H9 (cell line): ENCODE measurements at regions not wholly inside any gene's neighbourhood (a gene's known extent, or its start where the extent isn't known, plus 50 kb on each side); places are given as distances from the start of the nearest gene placed in this dataset.

Experiments used
- DNase-seq: peaks from one replicate; pipeline ENCODE4 v3.0.0-alpha.2; 2017
- H2AFZ ChIP-seq: one replicate; pipeline ENCODE4 v1.6.1; 2013; ENCODE audit warnings: mild to moderate bottlenecking, low read length, control low read depth, moderate library complexity
- H2AK5ac ChIP-seq: 2 replicates; pipeline ENCODE4 v1.6.1; 2013; ENCODE audit warnings: low read length, control low read depth, mixed read lengths; ENCODE audit not compliant: insufficient read length
- H2BK120ac ChIP-seq: one replicate; pipeline ENCODE4 v1.6.1; 2013; ENCODE audit warnings: low read depth, mild to moderate bottlenecking, low read length, control low read depth, inconsistent platforms; ENCODE audit not compliant: poor library complexity, severe bottlenecking
- H2BK12ac ChIP-seq: 2 replicates; pipeline ENCODE4 v1.6.1; 2013; ENCODE audit warnings: low read length, control low read depth, mixed read lengths, low read depth; ENCODE audit not compliant: insufficient read length
- H2BK15ac ChIP-seq: 2 replicates; pipeline ENCODE4 v1.6.1; 2013; ENCODE audit warnings: low read depth, low read length, control low read depth
- H2BK20ac ChIP-seq: one replicate; pipeline ENCODE4 v1.6.1; 2013; ENCODE audit warnings: low read depth, mild to moderate bottlenecking, low read length, control low read depth, inconsistent platforms; ENCODE audit not compliant: poor library complexity, severe bottlenecking
- H2BK5ac ChIP-seq: 2 replicates; pipeline ENCODE4 v1.6.1; 2013; ENCODE audit warnings: low read length, control low read depth, mixed read lengths; ENCODE audit not compliant: insufficient read length
- H3K14ac ChIP-seq: 2 replicates; pipeline ENCODE4 v1.6.1; 2013; ENCODE audit warnings: low read length, control low read depth; ENCODE audit not compliant: insufficient read depth
- H3K18ac ChIP-seq: 2 replicates; pipeline ENCODE4 v1.6.1; 2013; ENCODE audit warnings: low read depth, mild to moderate bottlenecking, mixed read lengths, low read length, control low read depth; ENCODE audit not compliant: insufficient read length
- H3K23ac ChIP-seq: 2 replicates; pipeline ENCODE4 v1.6.1; 2013; ENCODE audit warnings: low read length, control low read depth, mixed read lengths, low read depth; ENCODE audit not compliant: insufficient read length
- H3K23me2 ChIP-seq: 2 replicates; pipeline ENCODE4 v1.6.1; 2013; ENCODE audit warnings: low read depth, mild to moderate bottlenecking, mixed read lengths, low read length, control low read depth; ENCODE audit not compliant: insufficient read length, poor library complexity, severe bottlenecking
- H3K27ac ChIP-seq: 2 replicates; pipeline ENCODE4 v1.5.1; 2013; ENCODE audit warnings: low read length, control low read depth, mixed read lengths, low read depth; ENCODE audit not compliant: insufficient read length
- H3K27me3 ChIP-seq: 2 replicates; pipeline ENCODE4 v1.6.1; 2013; ENCODE audit warnings: low read length, control low read depth, inconsistent platforms; ENCODE audit not compliant: insufficient read depth
- H3K4ac ChIP-seq: 2 replicates; pipeline ENCODE4 v1.6.1; 2013; ENCODE audit warnings: low read depth, mild to moderate bottlenecking, control low read depth, inconsistent platforms, low read length, moderate library complexity
- H3K4me1 ChIP-seq: 2 replicates; pipeline ENCODE4 v1.6.1; 2013; ENCODE audit warnings: low read length, control low read depth, inconsistent platforms; ENCODE audit not compliant: insufficient read depth
- H3K4me2 ChIP-seq: 2 replicates; pipeline ENCODE4 v1.6.1; 2013; ENCODE audit warnings: low read length, control low read depth, mixed read lengths; ENCODE audit not compliant: insufficient read length, insufficient read depth
- H3K56ac ChIP-seq: 2 replicates; pipeline ENCODE4 v1.6.1; 2013; ENCODE audit warnings: low read depth, mild to moderate bottlenecking, mixed read lengths, low read length, control low read depth; ENCODE audit not compliant: insufficient read length
- H3K79me1 ChIP-seq: 2 replicates; pipeline ENCODE4 v1.6.1; 2013; ENCODE audit warnings: low read depth, mild to moderate bottlenecking, moderate library complexity, low read length, control low read depth, inconsistent platforms; ENCODE audit not compliant: insufficient read depth, poor library complexity, severe bottlenecking
- H3K79me2 ChIP-seq: 2 replicates; pipeline ENCODE4 v1.6.1; 2013; ENCODE audit warnings: low read length, control low read depth, inconsistent platforms; ENCODE audit not compliant: insufficient read depth
- H3K9ac ChIP-seq: 2 replicates; pipeline ENCODE4 v1.6.1; 2013; ENCODE audit warnings: low read length, control low read depth, mixed read lengths; ENCODE audit not compliant: insufficient read length; ENCODE audit errors: extremely low read depth
- H3K9me3 ChIP-seq: one replicate; pipeline ENCODE4 v1.6.1; 2013; ENCODE audit warnings: low read depth, low read length, inconsistent platforms; ENCODE audit not compliant: control insufficient read depth
- H3T11ph ChIP-seq: one replicate; pipeline ENCODE4 v1.6.1; 2013; ENCODE audit warnings: mild to moderate bottlenecking, low read length, control low read depth, inconsistent platforms
- H4K20me1 ChIP-seq: one replicate; pipeline ENCODE4 v1.6.1; 2013; ENCODE audit not compliant: control insufficient read depth, insufficient read length, insufficient read depth
- H4K5ac ChIP-seq: 2 replicates; pipeline ENCODE4 v1.6.1; 2013; ENCODE audit warnings: low read depth, mild to moderate bottlenecking, mixed read lengths, low read length, control low read depth; ENCODE audit not compliant: insufficient read length
- H4K8ac ChIP-seq: replicated peaks from 2 replicates; pipeline ENCODE4 v1.6.1; 2013; ENCODE audit warnings: low read length, control low read depth, mixed read lengths, low read depth; ENCODE audit not compliant: insufficient read length
- H4K91ac ChIP-seq: 2 replicates; pipeline ENCODE4 v1.6.1; 2013; ENCODE audit warnings: low read depth, mild to moderate bottlenecking, moderate library complexity, mixed read lengths, low read length, control low read depth; ENCODE audit not compliant: insufficient read length
- H3K27ac Mint-ChIP-seq, 3 experiments: 2 replicates in 2 of 3; 3 replicates in 1 of 3; pipeline ENCODE4 v1.8.0; 2020 to 2021; ENCODE audit warnings: mixed read lengths in 3 of 3, mild to moderate bottlenecking in 1 of 3, moderate library complexity in 1 of 3
- H3K27me3 Mint-ChIP-seq: 2 replicates; pipeline ENCODE4 v1.8.0; 2021; ENCODE audit warnings: low read depth, mild to moderate bottlenecking, moderate library complexity, mixed read lengths
- H3K36me3 Mint-ChIP-seq, 3 experiments: 2 replicates in 2 of 3; 3 replicates in 1 of 3; pipeline ENCODE4 v1.8.0; 2020 to 2021; ENCODE audit warnings: low read depth in 3 of 3, mixed read lengths in 3 of 3; ENCODE audit not compliant: insufficient read depth in 1 of 3
- H3K4me1 Mint-ChIP-seq, 2 experiments: 2 replicates each; pipeline ENCODE4 v1.8.0; 2020; ENCODE audit warnings: mixed read lengths in 2 of 2
- H3K4me3 Mint-ChIP-seq, 2 experiments: 2 replicates in 1 of 2; 3 replicates in 1 of 2; pipeline ENCODE4 v1.8.0; 2020 to 2021; ENCODE audit warnings: mild to moderate bottlenecking in 2 of 2, mixed read lengths in 2 of 2, moderate library complexity in 1 of 2
- H3K9me3 Mint-ChIP-seq, 2 experiments: 2 replicates in 1 of 2; 3 replicates in 1 of 2; pipeline ENCODE4 v1.8.0; 2020; ENCODE audit warnings: mild to moderate bottlenecking in 2 of 2, mixed read lengths in 2 of 2, moderate library complexity in 1 of 2
- WGBS: extraction: QIAGEN DNeasy Blood & Tissue Kit; methylation state at CpG from one replicate; pipeline ENCODE4 v1.1.7; 2013; ENCODE audit warnings: missing lambda C conversion rate, low lambda C conversion rate, mixed read lengths; ENCODE audit not compliant: insufficient read length; ENCODE audit errors: extremely low coverage; 5-methylcytosine and 5-hydroxymethylcytosine counted together
- TF ChIP-seq, protein P1 (sequence below): fragments of 200-600 bp; sonication (generic); conservative IDR thresholded peaks from 3 replicates; pipeline ENCODE4 v1.8.0; 2021; ENCODE audit warnings: antibody characterized with exemption, mild to moderate bottlenecking

DNA sequence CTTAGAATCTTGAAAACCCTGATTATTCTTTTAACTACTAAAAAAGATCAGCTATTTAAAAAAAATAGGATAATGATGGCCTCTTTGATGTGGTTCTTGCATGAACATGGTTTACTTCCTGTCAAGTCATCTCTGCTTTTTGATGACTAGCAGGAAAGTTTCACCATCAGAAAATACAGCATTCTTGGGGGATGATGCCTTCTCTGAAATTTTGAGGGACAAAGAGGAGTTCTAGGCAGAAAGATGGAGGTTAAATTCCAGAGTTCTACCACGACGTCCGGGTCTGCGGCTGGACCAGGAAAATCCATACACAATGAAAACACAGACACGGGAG, 130.4 kb downstream of the OLIG3 start:
- H3K18ac ChIP-seq: no peak overlapping the region
- WGBS: no CpG with 5 or more reads among the region's 5 CpGs
- no peak for DNase-seq
- no peaks in the 10 kb centered on the region for H3K4me1 ChIP-seq
- H3K36me3 Mint-ChIP-seq: no peaks in the 10 kb centered on the region
- H2BK5ac ChIP-seq: no peak overlapping the region
- no peak overlapping the region for H2BK12ac ChIP-seq
- no peak overlapping the region for H3K56ac ChIP-seq
- H2AFZ ChIP-seq: no peak overlapping the region
- no peak overlapping the region for H4K8ac ChIP-seq
- no peak overlapping the region for H3K23ac ChIP-seq
- H3K4ac ChIP-seq: no peak overlapping the region
- no peak overlapping the region for H2AK5ac ChIP-seq
- H3K27me3 ChIP-seq: no peaks in the 10 kb centered on the region
- H3K14ac ChIP-seq: no peak overlapping the region
- H4K5ac ChIP-seq: no peak overlapping the region
- H2BK120ac ChIP-seq: no peak overlapping the region
- no peaks in the 10 kb centered on the region for H3K79me1 ChIP-seq
- no peaks in the 10 kb centered on the region for H3K9me3 Mint-ChIP-seq
- TF ChIP-seq, protein P1, sequence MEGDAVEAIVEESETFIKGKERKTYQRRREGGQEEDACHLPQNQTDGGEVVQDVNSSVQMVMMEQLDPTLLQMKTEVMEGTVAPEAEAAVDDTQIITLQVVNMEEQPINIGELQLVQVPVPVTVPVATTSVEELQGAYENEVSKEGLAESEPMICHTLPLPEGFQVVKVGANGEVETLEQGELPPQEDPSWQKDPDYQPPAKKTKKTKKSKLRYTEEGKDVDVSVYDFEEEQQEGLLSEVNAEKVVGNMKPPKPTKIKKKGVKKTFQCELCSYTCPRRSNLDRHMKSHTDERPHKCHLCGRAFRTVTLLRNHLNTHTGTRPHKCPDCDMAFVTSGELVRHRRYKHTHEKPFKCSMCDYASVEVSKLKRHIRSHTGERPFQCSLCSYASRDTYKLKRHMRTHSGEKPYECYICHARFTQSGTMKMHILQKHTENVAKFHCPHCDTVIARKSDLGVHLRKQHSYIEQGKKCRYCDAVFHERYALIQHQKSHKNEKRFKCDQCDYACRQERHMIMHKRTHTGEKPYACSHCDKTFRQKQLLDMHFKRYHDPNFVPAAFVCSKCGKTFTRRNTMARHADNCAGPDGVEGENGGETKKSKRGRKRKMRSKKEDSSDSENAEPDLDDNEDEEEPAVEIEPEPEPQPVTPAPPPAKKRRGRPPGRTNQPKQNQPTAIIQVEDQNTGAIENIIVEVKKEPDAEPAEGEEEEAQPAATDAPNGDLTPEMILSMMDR: no peak
- no peak overlapping the region for H3K4me2 ChIP-seq
- H2BK15ac ChIP-seq: no peak overlapping the region
- H3K9ac ChIP-seq: no peak overlapping the region
- no peaks in the 10 kb centered on the region for H3K79me2 ChIP-seq
- no peak overlapping the region for H3K27ac Mint-ChIP-seq
- no peak overlapping the region for H4K91ac ChIP-seq
- H3K4me1 Mint-ChIP-seq: peaks cover 12 to 14% of the 10 kb centered on the region in 2 experiments
- no peaks in the 10 kb centered on the region for H3K27me3 Mint-ChIP-seq
- H3K9me3 ChIP-seq: no peaks in the 10 kb centered on the region
- no peak overlapping the region for H3T11ph ChIP-seq
- H3K4me3 Mint-ChIP-seq: no peak overlapping the region
- no peak overlapping the region for H2BK20ac ChIP-seq
- no peaks in the 10 kb centered on the region for H3K23me2 ChIP-seq
- no peaks in the 10 kb centered on the region for H4K20me1 ChIP-seq
- no peak overlapping the region for H3K27ac ChIP-seq
